Mesodermal cell (in vitro differentiated cells): ENCODE measurements at regions not wholly inside any gene's neighbourhood (a gene's known extent, or its start where the extent isn't known, plus 50 kb on each side); places are given as distances from the start of the nearest gene placed in this dataset.

Experiments
- H3K27ac ChIP-seq: 2 replicates; pipeline ENCODE4 v1.7.0; 2013; ENCODE audit warnings: mild to moderate bottlenecking, low read depth, low read length, moderate library complexity; ENCODE audit not compliant: severe bottlenecking
- H3K36me3 ChIP-seq: 2 replicates; pipeline ENCODE4 v1.7.1; 2013; ENCODE audit warnings: mild to moderate bottlenecking, low read length, moderate library complexity; ENCODE audit not compliant: control insufficient read depth, insufficient read depth
- H3K4me1 ChIP-seq: one replicate; pipeline ENCODE4 v1.7.1; 2013; ENCODE audit warnings: mild to moderate bottlenecking, low read length; ENCODE audit not compliant: insufficient read depth, control insufficient read depth, poor library complexity, severe bottlenecking
- H3K4me3 ChIP-seq: 2 replicates; pipeline ENCODE4 v1.7.0; 2013; ENCODE audit warnings: low read length, control low read depth, mild to moderate bottlenecking; ENCODE audit not compliant: insufficient read depth, poor library complexity, severe bottlenecking; ENCODE audit errors: extremely low read depth
- H3K9me3 ChIP-seq: 2 replicates; pipeline ENCODE4 v1.7.1; 2013; ENCODE audit warnings: mild to moderate bottlenecking, low read length, moderate library complexity; ENCODE audit not compliant: control insufficient read depth
- WGBS, 2 experiments: methylation state at CpG; one replicate each; pipeline ENCODE4 v1.1.5; 2013; ENCODE audit warnings: missing lambda C conversion rate in 2 of 2; ENCODE audit not compliant: insufficient coverage in 2 of 2; 5-methylcytosine and 5-hydroxymethylcytosine counted together

- H3K4me3 ChIP-seq, result no peak overlapping the region
- no peaks in the 10 kb centered on the region for H3K4me1 ChIP-seq
- WGBS, 2 experiments, result 78 to 96% methylated on average over 6 to 7 of the region's 9 CpGs
- no peak overlapping the region for H3K27ac ChIP-seq
- H3K36me3 ChIP-seq, result no peaks in the 10 kb centered on the region
- H3K9me3 ChIP-seq, result no peaks in the 10 kb centered on the region
These were observed 530.6 kb upstream of the MGMT start for GRCh38 chr10:128936392-128936791.

DNA sequence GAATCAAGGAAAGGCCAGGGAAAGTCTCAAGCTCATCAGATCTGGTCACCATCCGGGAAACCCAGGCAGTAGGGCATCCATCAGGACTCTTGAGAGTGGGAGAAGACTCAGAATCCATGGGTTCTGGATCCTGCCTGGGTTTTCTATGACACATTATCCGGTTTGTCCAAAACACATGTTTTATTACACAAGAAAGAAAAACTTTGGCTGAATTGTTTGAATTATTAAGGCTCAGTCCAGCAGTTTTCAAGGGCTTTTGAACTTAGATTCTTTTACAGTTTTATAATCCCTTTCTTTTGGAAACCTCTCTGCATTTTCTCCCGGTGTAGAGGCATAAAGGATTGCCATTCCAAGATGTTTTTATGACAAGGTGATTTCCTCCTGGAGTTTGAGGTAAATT is 528.5 kb upstream of the MGMT start:
- Histone ChIP-seq H3K9me3 (no peaks in the 10 kb centered on the region), H3K36me3 (no peaks in the 10 kb centered on the region), H3K4me3 (no peak overlapping the region), H3K4me1 (no peaks in the 10 kb centered on the region), H3K27ac (no peak overlapping the region)
- WGBS, 2 experiments, result 100% methylated on average over 1 of the region's 3 CpGs

DNA sequence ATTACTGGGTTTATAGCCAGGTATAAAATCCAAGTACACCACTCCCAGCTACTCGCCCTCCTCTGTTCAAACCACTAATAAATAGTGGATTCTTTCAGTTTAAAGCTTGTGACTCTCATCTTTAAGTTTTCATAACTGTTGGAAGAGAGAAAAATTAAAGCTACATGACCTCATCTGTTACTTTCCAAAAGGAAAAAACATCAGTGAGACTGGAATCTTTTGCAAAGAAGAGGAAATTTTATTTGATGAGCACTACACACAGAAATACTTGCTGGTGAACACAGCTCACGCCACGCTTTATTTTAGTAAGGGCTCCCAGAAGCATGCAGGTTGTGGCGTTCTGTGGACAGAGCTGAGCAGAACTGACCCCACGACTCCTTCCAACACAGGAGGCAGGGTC is 527.0 kb upstream of the MGMT start:
- H3K4me1 ChIP-seq, result no peaks in the 10 kb centered on the region
- 84 to 92% methylated on average over 4 of the region's 5 CpGs for WGBS, 2 experiments
- H3K27ac ChIP-seq, result no peak overlapping the region
- H3K36me3 ChIP-seq, result no peaks in the 10 kb centered on the region
- no peak overlapping the region for H3K4me3 ChIP-seq
- no peaks in the 10 kb centered on the region for H3K9me3 ChIP-seq

GRCh38 chr10:128943111-128943510 is 523.9 kb upstream of the MGMT start:
- no peaks in the 10 kb centered on the region for H3K36me3 ChIP-seq
- WGBS, 2 experiments, result 82 to 87% methylated on average over 4 to 6 of the region's 6 CpGs
- peaks cover 6% of the 10 kb centered on the region for H3K9me3 ChIP-seq
- no peak overlapping the region for H3K27ac ChIP-seq
- no peaks in the 10 kb centered on the region for H3K4me1 ChIP-seq
- no peak overlapping the region for H3K4me3 ChIP-seq

DNA sequence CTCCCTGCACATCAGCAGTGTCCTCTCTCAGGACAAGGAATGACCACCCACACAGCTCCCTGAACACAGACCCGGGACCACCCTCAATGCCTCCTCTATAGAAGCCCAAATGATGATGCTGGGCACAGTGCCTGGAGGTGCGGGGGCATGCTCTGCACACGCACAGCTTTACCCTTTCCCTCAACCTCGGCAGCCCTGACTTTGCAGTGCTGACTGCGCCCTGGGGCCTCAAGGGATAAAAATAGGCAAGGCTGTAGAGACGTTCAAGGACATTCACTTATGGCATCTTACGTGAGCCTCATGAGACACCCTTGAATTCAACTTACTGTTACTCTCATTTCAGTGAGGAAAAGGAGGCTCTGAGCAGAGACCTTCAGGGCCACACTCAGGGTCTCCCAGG is 521.6 kb upstream of the MGMT start:
- Histone ChIP-seq H3K36me3 (no peaks in the 10 kb centered on the region), H3K27ac (no peak overlapping the region), H3K4me3 (no peak overlapping the region), H3K9me3 (peaks cover 6% of the 10 kb centered on the region), H3K4me1 (no peaks in the 10 kb centered on the region)
- WGBS, 2 experiments, result 87 to 89% methylated on average over 7 of the region's 7 CpGs

DNA sequence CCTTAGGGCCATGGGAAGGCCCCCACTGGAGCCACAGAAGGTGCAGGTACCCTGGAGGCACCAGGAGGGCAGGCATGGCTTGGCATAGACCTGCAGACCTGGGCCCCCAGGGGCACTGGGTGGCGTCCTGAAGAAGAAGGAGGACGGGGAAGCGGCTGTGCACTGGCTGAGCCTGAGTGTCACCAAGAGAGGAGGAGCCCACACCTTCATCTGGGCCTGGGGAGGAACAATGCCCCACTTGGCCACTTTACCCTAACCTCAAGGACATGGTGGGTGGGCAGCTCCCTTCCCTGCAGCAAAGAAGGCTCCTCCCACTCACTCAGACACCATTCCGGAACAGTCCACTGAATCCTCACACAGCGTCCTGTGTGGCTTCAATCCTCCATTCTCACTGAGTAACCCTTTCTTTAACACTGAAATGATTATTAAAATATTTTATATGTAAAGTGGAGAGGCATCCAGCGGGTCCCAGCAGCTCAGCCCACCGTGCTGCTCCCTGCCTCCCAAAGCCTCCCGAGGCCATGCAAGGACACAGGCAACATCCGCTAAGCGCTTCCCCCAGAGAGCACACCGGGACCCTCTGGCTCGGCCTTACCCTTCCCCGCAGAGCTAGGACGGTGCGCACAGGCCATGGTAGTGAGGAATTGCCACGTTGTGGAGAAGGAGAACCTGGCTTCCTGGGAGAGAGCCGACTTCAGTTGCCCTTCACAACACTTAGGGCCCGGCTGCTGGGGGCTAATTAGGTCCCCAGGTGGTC is 516.7 kb upstream of the MGMT start:
- no peak overlapping the region for H3K4me3 ChIP-seq
- H3K4me1 ChIP-seq, result no peaks in the 10 kb centered on the region
- H3K27ac ChIP-seq, result no peak overlapping the region
- peaks cover 6% of the 10 kb centered on the region for H3K9me3 ChIP-seq
- 89 to 90% methylated on average over 16 to 17 of the region's 18 CpGs for WGBS, 2 experiments
- H3K36me3 ChIP-seq, result no peaks in the 10 kb centered on the region

- WGBS, 2 experiments, result 85 to 88% methylated on average over 2 to 4 of the region's 4 CpGs
- H3K27ac ChIP-seq, result no peak overlapping the region
- H3K4me1 ChIP-seq, result no peaks in the 10 kb centered on the region
- H3K4me3 ChIP-seq, result no peak overlapping the region
- H3K36me3 ChIP-seq, result no peaks in the 10 kb centered on the region
- peaks cover 6% of the 10 kb centered on the region for H3K9me3 ChIP-seq
These were observed 516.1 kb upstream of the MGMT start for GRCh38 chr10:128950916-128951275.

GRCh38 chr10:128952856-128953255 is 514.2 kb upstream of the MGMT start:
- Histone ChIP-seq H3K9me3 (no peaks in the 10 kb centered on the region), H3K4me3 (no peak overlapping the region), H3K4me1 (no peaks in the 10 kb centered on the region), H3K27ac (no peak overlapping the region), H3K36me3 (no peaks in the 10 kb centered on the region)
- 75 to 90% methylated on average over 6 to 8 of the region's 8 CpGs for WGBS, 2 experiments

- Histone ChIP-seq H3K36me3 (no peaks in the 10 kb centered on the region), H3K4me1 (no peaks in the 10 kb centered on the region), H3K9me3 (no peaks in the 10 kb centered on the region), H3K4me3 (no peak overlapping the region), H3K27ac (no peak overlapping the region)
- WGBS, 2 experiments, result 78 to 100% methylated on average over 1 of the region's 1 CpG
These were observed 510.9 kb upstream of the MGMT start for GRCh38 chr10:128956149-128956548.

DNA sequence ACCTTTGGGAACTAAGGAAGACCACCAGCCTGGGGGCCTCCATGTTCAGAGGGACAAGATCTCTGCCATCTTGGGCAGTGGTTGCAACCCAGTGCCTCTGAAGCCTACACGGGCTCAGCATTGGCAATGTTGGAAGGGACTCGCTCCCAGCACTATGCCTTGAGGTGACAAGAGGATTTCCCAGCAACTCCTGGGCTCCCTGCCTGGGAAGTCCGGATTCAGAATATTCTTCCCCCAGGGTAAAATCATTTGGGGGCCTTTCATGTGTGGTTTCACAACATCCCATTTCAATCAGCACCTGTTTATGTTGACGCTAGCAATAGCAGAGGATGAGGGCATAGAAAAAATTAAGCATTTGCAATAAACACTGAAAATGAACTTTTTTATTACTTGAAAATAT is 509.8 kb upstream of the MGMT start:
- Histone ChIP-seq H3K4me3 (no peak overlapping the region), H3K36me3 (no peaks in the 10 kb centered on the region), H3K9me3 (no peaks in the 10 kb centered on the region), H3K4me1 (no peaks in the 10 kb centered on the region), H3K27ac (no peak overlapping the region)
- 57 to 88% methylated on average over 2 of the region's 4 CpGs for WGBS, 2 experiments

- no peak overlapping the region for H3K4me3 ChIP-seq
- no peaks in the 10 kb centered on the region for H3K4me1 ChIP-seq
- WGBS, 2 experiments, result 95 to 97% methylated on average over 29 to 35 of the region's 39 CpGs
- no peak overlapping the region for H3K27ac ChIP-seq
- H3K9me3 ChIP-seq, result no peaks in the 10 kb centered on the region
- no peaks in the 10 kb centered on the region for H3K36me3 ChIP-seq
These were observed 508.0 kb upstream of the MGMT start for GRCh38 chr10:128958834-128959690.
